ENCODE measurements at regions not wholly inside any gene's neighbourhood (a gene's known extent, or its start where the extent isn't known, plus 50 kb on each side); places are given as distances from the start of the nearest gene placed in this dataset.

GRCh38 chr4:104022226-104022625, 302.4 kb upstream of the TACR3 start:
- TF ChIP-seq POLR2A (IDR thresholded peaks at IDR 0.05) (no peak), CTCF (IDR thresholded peaks at IDR 0.05) (no peak), EP300 (IDR thresholded peaks at IDR 0.05; ENCODE audit: low read depth) (no peak), POLR2AphosphoS5 (IDR thresholded peaks at IDR 0.05) (no peak)

Measured in transverse colon (tissue), 4 donors.